GM23248 (cell line): ENCODE measurements at regions not wholly inside any gene's neighbourhood (a gene's known extent, or its start where the extent isn't known, plus 50 kb on each side); places are given as distances from the start of the nearest gene placed in this dataset.

ENCODE experiments used
- EZH2 ChIP-seq: fragments of 200-600 bp; sonication (generic); IDR thresholded peaks from 2 replicates; pipeline ENCODE4 v1.6.1; 2018; ENCODE audit warnings: antibody characterized with exemption, mild to moderate bottlenecking; ENCODE audit not compliant: insufficient read depth, poor library complexity, severe bottlenecking
- EZH2phosphoT487 ChIP-seq: fragments of 200-600 bp; sonication (generic); IDR thresholded peaks from 2 replicates; pipeline ENCODE4 v1.6.1; 2018; ENCODE audit warnings: antibody characterized with exemption, moderate library complexity, mild to moderate bottlenecking, low read depth; ENCODE audit not compliant: insufficient read depth

DNA sequence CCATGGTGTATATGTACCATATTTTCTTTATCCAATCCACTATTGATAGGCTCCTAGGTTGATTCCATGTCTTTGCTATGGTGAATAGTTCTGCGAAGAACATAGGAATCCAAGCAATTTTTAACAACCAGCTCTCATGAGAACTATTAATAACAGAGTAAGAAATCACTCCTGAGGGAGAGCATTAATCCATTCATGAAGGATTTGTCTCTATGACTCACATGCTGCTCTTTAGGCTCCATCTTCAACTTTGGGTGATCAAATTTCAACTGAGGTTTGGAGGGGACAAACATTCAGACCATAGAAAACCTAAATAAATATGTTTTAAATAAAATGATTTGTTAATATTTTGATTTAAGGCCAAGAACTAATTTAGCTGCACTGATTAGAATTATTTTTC, 147.4 kb downstream of the NSUN3 start:
- TF ChIP-seq EZH2phosphoT487 (no peak), EZH2 (no peak)
